KG1 (cell line): ENCODE measurements at regions not wholly inside any gene's neighbourhood (a gene's known extent, or its start where the extent isn't known, plus 50 kb on each side); places are given as distances from the start of the nearest gene placed in this dataset.
"Not testable (repeated sequence)": the region's sequence is repeated elsewhere in the genome, so short reads cannot be mapped to it uniquely, and the experiment has no call there.

ENCODE experiments used
- DNase-seq: peaks from one replicate; lab custom pipeline; 2025; lab: John Stamatoyannopoulos, UW

DNA sequence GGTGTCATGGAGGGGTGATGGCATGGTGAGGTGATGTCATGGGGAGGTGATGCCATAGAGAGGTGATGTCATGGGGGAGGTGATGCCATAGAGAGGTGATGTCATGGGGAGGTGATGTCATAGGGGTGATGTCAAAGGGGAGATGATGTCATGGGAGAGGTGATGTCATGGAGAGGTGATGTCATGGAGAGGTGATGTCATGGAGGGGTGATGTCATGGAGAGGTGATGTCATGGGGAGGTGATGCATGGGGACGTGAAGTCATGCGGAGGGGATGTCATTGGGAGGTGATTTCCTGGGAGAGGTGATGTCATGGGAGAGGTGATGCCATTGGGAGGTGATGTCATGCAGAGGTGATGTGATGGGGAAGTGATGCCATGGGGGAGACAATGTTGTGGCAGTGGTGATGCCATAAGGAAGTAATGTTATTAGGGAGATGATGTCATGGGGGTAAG lies 92.1 kb upstream of the C1orf174 start:
- DNase-seq, result no peak

DNA sequence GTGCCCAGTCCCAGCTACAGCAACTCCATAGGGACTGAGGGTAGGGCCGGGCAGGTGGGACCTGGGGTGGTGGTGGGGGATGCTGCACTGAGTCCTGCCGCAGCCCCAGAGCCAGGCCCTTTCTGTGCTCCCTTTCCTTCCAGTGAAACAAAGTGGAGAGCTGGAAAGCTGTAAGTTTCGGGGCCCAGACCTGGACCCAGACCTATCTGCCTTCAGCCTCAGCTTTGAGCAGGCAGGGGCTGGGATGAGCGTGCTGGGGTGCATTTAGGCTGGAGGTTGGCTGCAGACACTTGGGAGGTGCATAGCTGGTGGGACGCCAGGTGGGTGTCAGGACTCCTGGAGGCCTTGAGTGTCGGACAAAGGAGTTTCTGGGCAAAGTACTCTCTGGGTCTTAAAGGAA lies 92.7 kb upstream of the C1orf174 start:
- DNase-seq, result no peak

DNA sequence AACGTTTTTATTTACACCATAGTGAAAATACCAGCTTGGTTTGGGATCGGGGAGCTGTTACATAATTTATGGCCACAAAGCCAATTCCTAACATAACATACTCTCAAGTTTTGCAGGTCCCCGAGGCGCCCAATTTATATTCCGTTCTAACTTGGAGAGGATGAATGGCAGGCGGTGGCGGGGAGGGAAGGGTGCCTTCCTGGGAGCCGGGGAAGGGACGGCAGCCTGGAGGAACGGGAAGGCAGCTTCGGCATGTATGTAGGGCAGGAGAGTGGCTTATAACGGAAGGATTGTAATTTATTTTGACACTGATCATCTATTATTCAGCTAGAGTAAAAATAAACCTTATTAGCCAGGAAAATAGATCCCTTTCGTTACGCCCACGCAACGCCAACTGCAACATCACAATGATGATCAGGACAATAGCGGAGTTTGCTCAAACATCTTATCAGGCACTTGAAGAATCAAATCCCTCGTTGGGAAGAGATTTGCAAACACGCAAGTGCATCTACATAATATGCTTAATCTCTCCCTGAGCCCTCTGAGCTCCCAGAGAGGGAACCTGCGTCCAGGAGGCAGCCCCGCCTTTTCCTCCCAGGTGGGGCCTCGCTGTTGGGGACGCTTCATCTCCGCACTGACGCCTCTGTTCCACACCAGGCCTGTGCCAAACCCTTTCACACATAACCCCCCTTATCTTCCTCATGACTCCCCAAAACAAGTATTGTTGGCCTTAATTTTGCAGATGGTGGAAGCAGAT lies 93.7 kb upstream of the C1orf174 start:
- DNase-seq, result no peak

DNA sequence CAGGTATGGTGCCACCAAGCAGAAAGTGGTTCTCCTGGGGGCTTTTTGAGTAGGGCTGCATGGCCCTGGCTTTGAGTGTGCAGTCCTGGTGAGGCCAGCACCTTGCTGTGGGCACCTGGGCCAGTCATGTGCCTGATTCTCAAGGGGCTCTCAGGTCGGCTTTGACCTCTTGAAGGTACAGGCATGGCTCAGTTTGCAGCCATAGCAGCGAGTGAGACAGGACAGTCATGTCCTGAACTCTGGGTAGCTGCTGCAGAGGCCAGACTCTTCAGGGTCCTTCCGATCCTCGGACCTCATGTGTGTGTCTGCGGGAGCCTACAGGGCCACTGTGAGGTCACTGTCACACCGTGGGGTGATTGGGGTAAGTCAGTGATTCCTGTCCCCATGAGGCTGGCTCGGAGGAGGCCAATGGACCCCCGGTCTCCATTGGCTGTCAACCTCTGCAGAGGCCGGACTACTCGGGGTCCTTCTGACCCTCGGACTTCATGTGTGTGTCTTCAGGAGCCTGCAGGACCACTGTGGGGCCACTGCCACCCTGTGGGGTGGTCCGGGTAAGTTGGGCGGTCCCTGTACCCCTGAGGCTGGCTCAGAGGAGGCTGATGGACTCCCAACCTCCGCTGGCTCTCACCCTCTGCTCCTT lies 95.2 kb upstream of the C1orf174 start:
- DNase-seq, result no peak

DNA sequence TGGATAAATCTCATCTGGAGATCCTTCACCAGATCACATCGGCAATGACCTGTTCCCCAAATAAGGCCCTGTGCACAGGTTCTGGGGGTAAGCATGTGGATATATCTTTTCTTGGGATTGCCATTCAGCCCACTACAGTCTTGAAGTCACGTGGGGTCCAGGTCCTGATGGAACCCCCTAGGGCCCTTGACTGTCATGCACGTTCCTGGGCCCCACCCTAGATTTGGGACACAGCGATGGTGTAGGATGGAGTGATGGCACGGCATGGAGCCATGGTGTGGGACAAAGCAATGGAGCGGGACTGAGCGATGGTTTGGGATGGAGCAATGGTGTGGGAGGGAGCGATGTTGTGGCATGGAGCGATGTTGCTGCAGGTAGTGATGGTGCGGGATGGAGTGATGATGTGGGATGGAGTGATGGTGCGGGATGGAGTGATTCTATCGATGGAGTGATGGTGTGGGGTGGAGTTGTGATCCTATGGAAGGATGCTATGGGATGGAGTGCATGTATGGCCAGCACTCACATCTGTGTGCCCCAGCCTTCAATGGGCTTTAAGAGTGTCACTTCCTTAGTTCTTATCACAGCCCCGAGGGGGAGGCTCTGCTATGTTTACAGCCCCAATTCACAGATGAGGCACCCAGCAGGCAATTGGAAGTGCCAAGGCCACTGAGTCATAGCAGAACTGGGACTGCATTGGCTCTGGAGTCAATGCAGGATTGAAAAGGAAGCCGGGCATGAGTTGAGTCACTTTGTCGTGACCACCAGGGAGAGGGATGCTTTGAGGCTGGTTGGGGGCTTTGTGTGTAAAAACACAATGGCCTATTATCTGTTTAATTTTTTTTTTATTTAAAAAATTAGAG lies 97.0 kb upstream of the C1orf174 start:
- DNase-seq, result no peak

DNA sequence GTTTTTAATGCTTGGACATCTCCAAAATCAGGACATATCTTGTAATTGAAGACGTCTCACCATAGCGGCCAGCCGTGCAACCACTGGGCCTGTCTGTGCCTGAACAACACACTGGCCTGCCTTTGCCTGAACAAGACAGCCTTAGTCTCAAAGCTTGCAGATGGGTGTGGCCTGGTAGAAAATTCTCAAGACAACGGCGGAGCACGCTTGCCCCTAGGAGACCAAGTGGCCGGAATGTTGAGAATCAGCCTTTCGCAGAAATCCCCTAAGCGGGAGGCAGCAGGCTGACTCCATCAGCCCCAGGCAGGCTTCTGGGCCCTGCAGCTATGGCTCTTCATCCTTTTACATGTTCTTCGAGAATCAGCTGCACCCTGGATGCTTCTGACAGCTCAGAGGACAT lies 98.0 kb upstream of the C1orf174 start:
- no peak for DNase-seq

DNA sequence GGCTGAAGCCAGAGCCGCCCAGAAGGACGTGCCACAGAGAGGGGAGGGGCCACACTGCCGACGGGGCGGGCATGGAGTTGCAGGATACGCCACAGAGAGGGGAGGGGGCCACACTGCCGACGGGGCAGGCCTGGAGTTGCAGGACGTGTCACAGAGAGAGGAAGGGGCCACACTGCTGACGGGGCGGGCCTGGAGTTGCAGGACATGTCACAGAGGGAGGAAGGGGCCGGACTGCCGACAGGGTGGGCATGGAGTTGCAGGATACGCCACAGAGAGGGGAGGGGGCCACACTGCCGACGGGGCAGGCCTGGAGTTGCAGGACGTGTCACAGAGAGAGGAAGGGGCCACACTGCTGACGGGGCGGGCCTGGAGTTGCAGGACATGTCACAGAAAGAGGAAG lies 99.4 kb upstream of the C1orf174 start:
- DNase-seq, result not testable (repeated sequence)

DNA sequence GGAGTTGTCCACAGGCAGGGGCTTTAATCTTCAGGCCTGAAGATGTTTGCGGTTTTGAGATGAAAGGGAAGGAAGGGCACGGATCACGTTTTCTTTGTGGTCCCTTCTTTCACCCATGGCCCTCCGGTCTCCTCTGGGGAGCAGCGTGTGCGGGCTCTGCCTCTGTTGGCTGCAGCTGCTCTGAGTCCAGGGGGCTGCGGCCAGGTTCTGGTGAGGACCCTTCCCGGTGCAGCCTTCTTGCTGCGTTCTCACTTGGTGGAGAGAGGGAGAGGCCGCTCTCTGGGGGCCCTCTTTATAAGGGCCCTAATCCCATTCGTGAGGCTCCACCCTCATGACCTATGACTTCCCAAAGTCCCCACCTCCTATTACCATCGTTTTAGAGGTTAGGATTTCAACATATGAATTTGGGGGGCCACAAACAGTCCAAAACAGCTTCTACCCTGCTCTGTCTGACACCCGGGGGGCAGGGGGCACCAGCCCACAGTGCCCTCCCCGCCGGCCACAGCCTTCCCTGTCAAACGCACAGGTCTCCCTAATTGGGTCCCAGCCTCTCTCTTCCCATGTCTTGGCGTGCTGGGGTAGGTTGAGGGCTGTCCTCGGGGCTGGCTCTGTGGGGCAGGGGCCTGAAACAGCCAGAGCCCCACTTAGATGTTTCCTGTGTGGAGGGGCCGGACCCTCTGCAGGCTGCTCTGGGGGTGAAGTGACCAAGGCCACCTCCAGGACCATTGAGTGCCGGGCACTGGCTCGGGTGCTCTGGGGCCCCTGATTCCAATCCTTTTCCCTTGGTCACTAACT lies 100.1 kb upstream of the C1orf174 start:
- no peak for DNase-seq

DNA sequence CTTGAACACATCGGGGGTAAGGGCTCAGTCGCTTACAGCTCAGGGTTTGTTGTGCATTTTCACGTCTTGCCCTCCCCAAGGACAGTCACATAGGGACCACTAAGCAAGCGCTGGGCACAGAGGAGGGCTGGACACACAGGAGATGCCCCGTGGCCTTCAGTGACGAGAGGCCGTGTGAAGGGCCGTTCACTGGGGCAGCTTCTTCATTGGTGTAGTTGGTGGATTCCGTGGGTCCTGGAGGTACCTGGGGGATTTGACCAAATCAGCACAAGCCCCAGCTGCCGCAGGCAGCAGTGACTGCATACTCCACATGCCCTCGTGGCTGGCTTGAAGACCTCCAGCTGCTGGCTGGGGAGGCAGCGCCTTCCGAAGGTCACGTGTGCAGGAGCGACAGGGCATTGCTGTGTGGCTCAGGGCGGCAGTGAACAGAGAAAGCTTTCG lies 100.8 kb upstream of the C1orf174 start:
- no peak for DNase-seq

DNA sequence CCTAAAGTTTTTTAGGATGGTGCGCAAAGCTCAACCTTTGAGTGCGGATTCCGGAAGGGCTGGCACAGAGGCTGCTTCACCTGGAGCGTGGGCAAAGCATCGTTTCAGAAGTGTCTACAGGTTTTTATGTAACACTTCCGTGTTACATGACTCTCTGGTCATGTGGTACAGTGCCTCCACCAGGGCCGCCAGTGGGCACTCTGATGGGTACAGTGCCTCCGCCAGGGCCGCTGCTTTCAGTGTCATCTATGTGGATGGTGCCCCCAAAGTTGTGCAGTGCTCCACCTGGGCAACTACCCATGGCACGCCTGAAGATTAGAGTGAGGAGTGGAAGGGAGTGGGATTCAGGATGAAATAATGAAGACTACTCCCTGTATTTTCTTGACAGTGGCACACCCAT lies 101.4 kb upstream of the C1orf174 start:
- DNase-seq, result no peak

DNA sequence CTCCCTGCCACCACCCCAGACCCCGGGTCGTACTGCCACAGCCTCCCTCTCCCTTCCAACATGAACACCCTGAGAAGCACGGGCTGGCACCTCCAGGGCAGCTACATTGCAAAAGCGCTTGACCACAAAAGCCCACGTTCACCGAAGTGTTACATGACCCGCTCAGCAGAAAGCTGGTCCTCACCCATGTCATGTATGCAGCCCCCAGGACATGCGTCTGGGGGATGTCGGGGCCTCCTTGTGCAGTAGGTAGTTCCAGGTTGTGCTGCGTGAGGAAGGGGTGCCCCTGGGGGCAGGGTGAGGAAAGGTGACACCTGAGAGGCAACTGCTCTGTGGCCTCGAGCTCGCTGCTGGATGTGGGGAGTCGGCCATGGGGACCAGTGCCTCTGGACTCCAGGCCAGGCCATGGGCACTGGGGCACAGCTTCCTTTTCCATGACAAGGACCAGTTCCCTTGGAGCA lies 102.0 kb upstream of the C1orf174 start:
- DNase-seq, result no peak

DNA sequence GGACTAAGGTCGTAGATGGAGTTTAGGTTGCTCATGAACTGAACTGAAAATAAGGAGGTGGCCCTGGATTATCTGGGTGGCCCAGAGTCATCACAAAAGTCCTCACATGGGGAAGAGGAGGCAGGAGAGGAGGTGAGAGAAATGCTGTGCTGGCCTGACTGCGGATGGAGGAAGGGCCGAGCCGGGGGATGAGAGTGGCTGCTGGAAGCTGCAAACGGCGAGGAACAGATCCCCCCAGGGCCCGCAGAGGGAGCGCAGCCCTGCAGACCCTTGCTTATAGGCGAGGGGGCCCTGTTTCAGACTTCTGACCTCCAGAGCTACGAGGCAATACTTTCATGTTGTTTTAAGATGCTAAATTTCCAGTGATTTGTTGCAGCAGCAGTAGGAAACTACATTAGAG lies 102.7 kb upstream of the C1orf174 start:
- DNase-seq, result no peak

DNA sequence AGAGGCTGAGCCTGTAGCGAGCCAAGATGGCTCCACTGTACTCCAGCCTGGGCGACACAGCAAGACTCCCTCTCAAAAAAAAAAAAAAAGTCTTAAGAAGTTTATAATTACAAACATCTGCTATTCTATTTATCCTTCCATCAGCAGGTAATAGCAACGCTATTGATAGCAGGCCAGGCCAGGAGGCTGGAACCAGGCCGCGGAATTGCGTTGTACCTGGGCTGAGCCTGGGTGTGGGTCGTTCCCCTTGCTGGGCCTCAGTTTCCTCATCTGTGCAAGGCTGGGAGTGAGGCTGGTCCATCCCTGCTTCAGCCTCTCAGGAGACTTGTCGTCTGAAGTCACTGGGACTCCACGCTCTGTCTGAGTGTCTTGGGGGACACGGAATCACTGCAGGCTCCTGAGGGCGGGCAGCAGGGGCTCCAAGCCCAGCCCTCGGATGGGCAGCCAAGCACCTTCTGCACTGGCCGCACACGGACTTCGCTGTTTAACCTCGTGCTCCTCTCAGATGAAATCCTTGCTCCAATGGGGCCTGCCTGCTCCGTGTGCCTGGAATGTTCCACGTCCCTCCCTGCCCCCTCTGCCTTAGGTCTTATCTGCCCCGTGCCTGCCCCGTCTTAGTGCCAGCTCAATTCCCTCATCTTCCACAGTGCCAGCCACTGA lies 103.9 kb upstream of the C1orf174 start:
- DNase-seq, result no peak

DNA sequence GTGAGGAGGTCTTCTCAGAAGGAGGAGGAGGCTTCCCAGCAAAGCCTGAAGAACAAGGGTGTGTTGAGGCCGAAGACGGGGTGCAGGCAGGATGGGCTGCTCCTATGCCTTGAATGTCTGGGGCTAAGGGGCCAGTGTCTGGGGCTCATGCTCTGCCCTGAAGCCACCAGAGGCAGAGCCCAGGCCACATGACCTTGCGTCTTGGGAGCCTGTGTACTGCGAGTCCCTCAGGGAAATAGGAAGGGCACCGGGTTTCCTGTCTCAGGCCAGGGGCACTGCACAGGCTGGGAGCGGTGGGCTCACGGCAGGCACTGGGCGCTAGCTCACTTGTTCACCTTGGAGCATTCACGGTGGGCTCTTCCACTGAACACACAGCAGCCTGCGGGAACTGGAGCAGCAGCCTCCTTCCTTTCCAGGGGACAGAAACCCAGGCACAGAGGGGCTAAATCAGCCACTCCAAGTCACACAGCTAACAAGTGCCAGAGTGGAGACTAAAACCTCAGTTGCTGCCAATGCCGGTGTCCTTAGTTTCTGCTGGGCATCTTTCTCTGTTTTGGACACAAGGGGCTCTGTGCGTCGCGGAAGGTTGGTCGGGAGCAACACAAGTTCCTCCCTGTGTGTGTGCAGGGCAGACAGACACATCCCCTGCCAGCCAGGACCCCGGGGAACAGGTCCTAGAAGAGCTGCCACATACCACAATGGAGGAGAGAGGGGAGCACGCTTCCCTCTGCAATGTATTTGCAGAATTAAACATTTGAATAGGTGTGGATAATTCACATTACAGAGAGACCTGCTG lies 104.8 kb upstream of the C1orf174 start:
- DNase-seq, result no peak

DNA sequence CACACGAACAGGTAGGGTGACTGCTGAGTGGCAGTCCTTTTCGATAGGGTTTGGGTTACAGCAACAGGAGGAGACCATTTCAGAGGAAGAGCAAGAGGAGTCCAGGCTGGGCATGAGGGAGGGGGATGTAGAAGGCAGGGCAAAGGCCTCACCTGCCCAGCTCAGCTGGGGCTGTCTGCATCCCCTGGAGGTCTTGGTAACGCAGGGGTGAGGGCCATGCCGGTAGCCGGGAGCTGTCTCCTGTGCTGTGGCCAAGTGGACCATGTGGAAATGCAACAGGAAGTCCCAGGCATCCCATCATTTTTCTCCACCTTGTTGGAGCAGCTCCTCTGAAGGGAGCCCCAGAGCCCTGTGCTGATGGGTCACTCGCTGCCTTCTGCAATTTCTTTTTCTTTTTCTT lies 105.4 kb upstream of the C1orf174 start:
- DNase-seq, result no peak

DNA sequence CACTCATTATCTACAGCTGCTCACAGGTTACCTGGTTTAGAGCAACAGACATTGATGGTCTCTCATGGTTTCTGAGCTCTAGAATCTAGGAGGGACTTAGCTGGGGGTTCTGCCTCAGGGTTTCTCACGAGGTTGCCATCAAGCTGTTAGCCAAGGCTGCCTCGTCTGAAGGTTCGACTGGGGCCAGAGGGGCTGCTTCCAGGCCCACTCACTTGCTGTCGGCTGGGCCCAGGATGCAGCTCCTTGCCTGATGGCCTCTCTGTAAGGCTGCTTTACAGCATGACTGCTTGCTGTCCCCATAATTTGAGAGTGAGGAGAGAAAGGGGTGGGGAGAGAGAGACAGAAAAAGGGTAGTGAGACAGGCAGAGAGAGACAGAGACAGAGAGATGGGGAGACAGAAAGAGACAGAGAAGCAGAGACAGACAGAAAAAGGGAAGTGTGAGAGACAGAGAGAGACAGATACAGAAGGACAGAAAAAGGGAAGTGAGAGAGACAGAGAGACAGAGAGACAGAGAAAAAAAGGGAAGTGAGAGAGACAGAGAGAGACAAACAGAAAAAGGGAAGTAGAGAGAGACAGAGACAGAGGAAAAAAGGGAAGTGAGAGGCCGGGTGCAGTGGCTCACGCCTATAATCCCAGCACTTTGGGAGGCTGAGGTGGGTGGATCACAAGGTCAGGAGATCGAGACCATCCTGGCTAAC lies 106.8 kb upstream of the C1orf174 start:
- DNase-seq, result no peak

DNA sequence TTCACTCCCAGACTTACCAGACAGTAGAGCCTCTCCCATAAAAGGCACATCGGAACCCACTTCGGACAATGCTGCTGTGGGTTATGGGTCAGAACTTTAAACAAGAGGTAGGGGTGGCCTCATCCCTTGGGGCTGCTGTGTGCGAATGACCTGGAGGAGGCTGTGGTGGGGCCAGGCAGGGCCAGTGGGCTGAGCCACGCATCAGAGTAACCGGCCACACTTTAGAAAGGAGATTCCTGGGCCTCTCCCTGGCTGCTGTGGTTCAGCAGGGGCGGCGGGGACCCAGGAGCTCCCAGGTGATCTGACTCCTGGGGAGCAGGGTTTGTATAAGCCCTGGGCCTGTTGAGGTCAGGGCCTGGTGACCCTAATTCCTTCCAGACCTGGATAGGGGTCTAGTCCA lies 110.2 kb upstream of the C1orf174 start:
- DNase-seq, result no peak

DNA sequence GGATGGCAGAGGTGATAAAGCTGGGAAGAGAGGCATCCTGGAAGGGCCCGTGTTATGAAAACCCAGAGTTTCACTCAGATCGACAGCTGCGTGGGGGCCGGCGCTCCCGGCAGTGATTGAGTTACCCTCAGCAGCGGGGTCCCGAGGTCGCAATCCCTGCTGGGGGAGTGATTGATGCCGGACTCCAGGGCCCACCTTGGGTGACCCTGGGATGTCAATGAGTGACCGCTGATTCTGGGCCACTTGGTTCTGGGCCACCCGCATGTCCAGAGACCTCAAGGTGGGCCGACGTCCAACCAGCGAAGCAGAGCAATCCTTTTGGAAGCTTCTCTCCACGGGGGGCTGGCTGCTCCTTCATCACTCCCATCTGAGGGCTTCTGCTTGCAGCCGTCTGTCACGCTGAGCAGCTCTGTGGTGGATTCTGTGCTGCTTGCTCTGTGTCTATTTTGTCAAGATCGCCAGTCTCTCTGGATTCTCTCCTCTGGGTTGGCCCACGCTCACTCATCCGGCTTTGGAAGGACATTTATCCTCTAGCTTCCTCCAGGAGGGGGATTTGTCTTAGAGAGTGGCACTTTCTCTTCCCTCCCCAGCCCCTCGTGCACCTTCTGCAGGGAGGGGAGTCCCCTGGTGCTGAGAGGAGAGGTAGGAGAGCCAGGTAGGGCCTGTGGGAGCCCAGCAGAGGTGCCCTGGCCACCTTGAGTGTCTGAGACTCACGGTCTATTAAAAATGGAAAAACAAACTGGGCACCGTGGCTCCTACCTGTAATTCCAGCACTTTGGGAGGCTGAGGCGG lies 110.9 kb upstream of the C1orf174 start:
- DNase-seq, result no peak
